ENCODE measurements at regions not wholly inside any gene's neighbourhood (a gene's known extent, or its start where the extent isn't known, plus 50 kb on each side); places are given as distances from the start of the nearest gene placed in this dataset.

GRCh38 chr20:53749499-53749898 is 155.9 kb upstream of the ZNF217 start:
- ATAC-seq, result no peak
- no peaks in the 10 kb centered on the region for H3K36me3 Mint-ChIP-seq (ENCODE audit: low read depth)
- ChIA-PET POLR2A (interaction anchor here (0.9 to 2.8 kb wide), 6 partner anchors 10 to 169 kb away, joined by 3 to 8 read pairs (median 4); no protein-coding TSS in a partner anchor), CTCF (interaction anchor here (1.0 to 2.9 kb wide), 4 partner anchors 10 to 166 kb away, joined by 3 to 11 read pairs (median 4); no protein-coding TSS in a partner anchor)
- no peaks in the 10 kb centered on the region for H3K27me3 Mint-ChIP-seq
- peaks cover 52% of the 10 kb centered on the region for H3K4me1 Mint-ChIP-seq (ENCODE audit: low read depth)
- TF ChIP-seq CTCF (IDR thresholded peaks at IDR 0.05), result no peak
- H3K4me3 Mint-ChIP-seq, result no peak overlapping the region
- H3K27ac Mint-ChIP-seq, result peak overlapping the region; percentile 97
- intact Hi-C loops (cut with micrococcal nuclease), result no loop called here
- H3K9me3 Mint-ChIP-seq, result no peaks in the 10 kb centered on the region
- no peak for DNase-seq

DNA sequence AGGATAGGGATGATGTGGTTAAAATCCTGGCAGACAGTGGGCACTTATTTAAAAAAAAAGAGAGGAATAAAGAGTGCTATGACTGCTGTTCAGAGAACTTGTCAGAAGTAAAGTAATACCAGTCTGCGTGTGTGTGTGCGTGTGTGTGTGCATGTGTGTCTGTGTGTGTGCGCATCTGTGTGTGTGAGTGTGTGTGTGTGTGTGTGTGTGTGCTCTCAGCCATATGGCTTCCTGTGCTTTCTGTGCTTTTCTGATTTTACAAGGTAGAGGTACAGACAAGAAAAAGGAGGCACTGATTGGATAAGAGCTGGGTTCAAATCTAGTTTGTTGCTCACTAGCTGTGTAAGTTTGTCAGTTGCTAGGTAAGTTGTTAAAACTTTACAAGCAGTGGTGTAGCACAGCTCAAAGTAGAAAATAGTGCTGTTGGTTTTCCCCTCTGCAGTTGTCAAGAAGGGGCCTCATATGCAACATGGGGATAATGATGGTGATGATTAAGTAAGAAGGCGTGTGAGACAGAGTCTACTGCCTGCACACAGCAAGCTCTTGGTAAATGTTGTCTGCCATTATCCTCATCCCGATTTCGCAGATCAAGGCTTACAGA is 155.3 kb upstream of the ZNF217 start:
- ATAC-seq, result peak; percentile 25
- CTCF ChIA-PET, result interaction anchor here (0.8 to 2.9 kb wide), 6 partner anchors 9 to 191 kb away, joined by 3 to 11 read pairs (median 4); no protein-coding TSS in a partner anchor
- TF ChIP-seq CTCF (IDR thresholded peaks at IDR 0.05), result no peak
- DNase-seq, result peak; percentile 53
- Mint-ChIP-seq H3K27ac (peak overlapping the region; percentile 97), H3K9me3 (no peaks in the 10 kb centered on the region), H3K4me1 (ENCODE audit: low read depth) (peaks cover 47% of the 10 kb centered on the region), H3K4me3 (no peak overlapping the region), H3K36me3 (ENCODE audit: low read depth) (no peaks in the 10 kb centered on the region), H3K27me3 (no peaks in the 10 kb centered on the region)
- POLR2A ChIA-PET, result interaction anchor here (0.9 to 2.8 kb wide), 5 partner anchors 10 to 169 kb away, joined by 3 to 8 read pairs (median 4); no protein-coding TSS in a partner anchor
- intact Hi-C loops (cut with micrococcal nuclease), result no loop called here

GRCh38 chr20:53748176-53748575 is 154.5 kb upstream of the ZNF217 start:
- no peaks in the 10 kb centered on the region for H3K36me3 Mint-ChIP-seq (ENCODE audit: low read depth)
- DNase-seq (no peak), ATAC-seq (no peak)
- POLR2A ChIA-PET, result interaction anchor here (2.2 kb wide), 1 partner anchor 168 kb away, joined by 4 read pairs; no protein-coding TSS in a partner anchor
- no peaks in the 10 kb centered on the region for H3K27me3 Mint-ChIP-seq
- CTCF ChIA-PET, result interaction anchor here (1.4 to 2.9 kb wide), 2 partner anchors 8 to 12 kb away, joined by 3 to 11 read pairs; no protein-coding TSS in a partner anchor
- intact Hi-C loops (cut with micrococcal nuclease), result no loop called here
- no peak overlapping the region for H3K27ac Mint-ChIP-seq
- TF ChIP-seq CTCF (IDR thresholded peaks at IDR 0.05), result no peak
- H3K4me1 Mint-ChIP-seq (ENCODE audit: low read depth), result peaks cover 39% of the 10 kb centered on the region
- H3K4me3 Mint-ChIP-seq, result no peak overlapping the region
- H3K9me3 Mint-ChIP-seq, result no peaks in the 10 kb centered on the region

DNA sequence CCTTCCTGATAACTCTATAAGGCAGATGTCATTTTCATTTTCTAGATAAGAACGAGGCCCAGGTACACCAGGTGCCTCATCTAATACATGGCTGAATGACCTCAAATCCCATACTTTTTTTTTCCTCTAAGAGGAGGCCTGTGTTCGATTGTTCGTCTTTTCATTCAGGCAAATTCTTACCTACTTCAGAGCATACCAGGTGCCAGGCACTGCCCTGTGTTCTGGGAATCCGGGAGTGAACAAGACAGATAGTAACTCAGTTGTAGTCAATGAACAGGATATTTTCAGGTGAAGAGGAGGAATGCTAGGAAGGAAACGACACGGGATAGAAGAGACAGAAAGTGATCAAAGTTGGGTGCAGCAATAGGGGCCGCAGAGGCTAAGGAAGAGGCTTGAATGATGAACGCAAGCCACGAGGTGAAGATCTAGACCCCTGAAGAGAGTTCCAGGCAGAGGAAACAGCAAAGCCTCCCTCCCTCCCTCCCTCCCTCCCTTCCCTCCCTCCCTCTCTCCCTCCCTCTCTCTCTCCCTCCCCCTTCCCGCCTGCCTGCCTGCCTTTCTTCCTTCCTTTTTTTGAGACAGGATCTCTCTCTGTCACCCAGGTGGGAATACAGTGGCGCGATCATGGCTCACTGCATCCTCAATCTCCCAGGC is 150.1 kb upstream of the ZNF217 start:
- ATAC-seq (no peak), DNase-seq (no peak)
- TF ChIP-seq CTCF (IDR thresholded peaks at IDR 0.05), result no peak
- no peaks in the 10 kb centered on the region for H3K36me3 Mint-ChIP-seq (ENCODE audit: low read depth)
- CTCF ChIA-PET, result interaction anchor here (1.1 kb wide), 1 partner anchor 172 kb away, joined by 4 read pairs; no protein-coding TSS in a partner anchor
- POLR2A ChIA-PET, result interaction anchor here (1.1 kb wide), 1 partner anchor 9 kb away, joined by 3 read pairs; no protein-coding TSS in a partner anchor
- intact Hi-C loops (cut with micrococcal nuclease), result no loop called here
- no peaks in the 10 kb centered on the region for H3K27me3 Mint-ChIP-seq
- peak overlapping the region; percentile 4 for H3K27ac Mint-ChIP-seq
- peaks cover 30% of the 10 kb centered on the region for H3K4me1 Mint-ChIP-seq (ENCODE audit: low read depth)
- H3K9me3 Mint-ChIP-seq, result no peaks in the 10 kb centered on the region
- H3K4me3 Mint-ChIP-seq, result no peak overlapping the region

DNA sequence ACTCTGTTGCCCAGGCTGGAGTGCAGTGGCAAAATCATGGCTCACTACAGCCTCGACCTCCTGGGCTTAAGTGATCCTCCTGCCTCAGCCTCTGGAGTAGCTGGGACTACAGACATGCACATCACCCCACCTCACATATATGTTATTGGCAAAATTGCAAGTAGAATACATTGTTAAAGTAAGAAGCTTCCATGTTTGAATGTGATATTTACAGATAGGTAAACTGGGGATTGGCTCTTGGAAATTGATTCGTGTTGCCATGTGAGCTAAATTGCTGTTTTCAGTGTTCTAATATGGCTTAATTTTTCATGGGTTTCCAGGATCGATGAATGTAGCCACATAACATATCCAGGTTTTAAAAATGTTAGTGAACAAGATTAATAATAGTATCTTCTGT is 149.0 kb upstream of the ZNF217 start:
- no peak for DNase-seq
- H3K9me3 Mint-ChIP-seq, result no peaks in the 10 kb centered on the region
- intact Hi-C loops (cut with micrococcal nuclease), result no loop called here

More for the DNA sequence above, 149.0 kb upstream of the ZNF217 start:
- no peak overlapping the region for H3K27ac Mint-ChIP-seq
- H3K4me1 Mint-ChIP-seq (ENCODE audit: low read depth), result peaks cover 35% of the 10 kb centered on the region
- CTCF ChIA-PET, result interaction anchor here (0.8 to 1.1 kb wide), 2 partner anchors 9 to 173 kb away, joined by 3 to 4 read pairs; no protein-coding TSS in a partner anchor
- no peak overlapping the region for H3K4me3 Mint-ChIP-seq
- POLR2A ChIA-PET, result interaction anchor here (3.3 kb wide), 1 partner anchor 12 kb away, joined by 8 read pairs; no protein-coding TSS in a partner anchor
- H3K27me3 Mint-ChIP-seq, result no peaks in the 10 kb centered on the region
- no peak for ATAC-seq
- no peak for TF ChIP-seq CTCF (IDR thresholded peaks at IDR 0.05)
- no peaks in the 10 kb centered on the region for H3K36me3 Mint-ChIP-seq (ENCODE audit: low read depth)

Measured in activated CD8-positive, alpha-beta T cell treated with anti-CD3 and anti-CD28 coated beads for 36 hours (primary cell).